ENCODE measurements at regions not wholly inside any gene's neighbourhood (a gene's known extent, or its start where the extent isn't known, plus 50 kb on each side); places are given as distances from the start of the nearest gene placed in this dataset.

GRCh38 chr3:87390821-87391220 is 114.4 kb upstream of the POU1F1 start:
- H3K79me2 ChIP-seq (replicated peaks; ENCODE audit: insufficient read depth, low read length): no peaks in the 10 kb centered on the region

GRCh38 chr3:87390353-87390752 is 114.0 kb upstream of the POU1F1 start:
- Histone ChIP-seq H3K27ac (ENCODE audit: low read length) (no peak overlapping the region), H3K4me2 (ENCODE audit: low read length) (no peak overlapping the region), H3K9ac (ENCODE audit: low read length) (no peak overlapping the region), H3K36me3 (ENCODE audit: insufficient read depth, low read length) (no peaks in the 10 kb centered on the region), H3K9me2 (ENCODE audit: insufficient read depth, low read length) (no peaks in the 10 kb centered on the region), H3K9me3 (ENCODE audit: low read length) (no peaks in the 10 kb centered on the region), H2AFZ (ENCODE audit: low read depth, low read length) (no peak overlapping the region), H3K27me3 (ENCODE audit: insufficient read depth, low read depth, low read length) (no peaks in the 10 kb centered on the region), H3F3A (ENCODE audit: insufficient read depth, low read length, poor library complexity, severe bottlenecking) (no peaks in the 10 kb centered on the region), H3K4me3 (ENCODE audit: low read length) (no peak overlapping the region), H3K79me2 (replicated peaks; ENCODE audit: insufficient read depth, low read length) (no peaks in the 10 kb centered on the region), H4K20me1 (ENCODE audit: insufficient read depth) (no peaks in the 10 kb centered on the region)
- TF ChIP-seq EZH2 (IDR thresholded peaks at IDR 0.05; ENCODE audit: borderline replicate concordance, insufficient read depth, low read length, poor library complexity, severe bottlenecking) (no peak), POLR2AphosphoS5 (IDR thresholded peaks at IDR 0.05) (no peak), EP300 (conservative IDR thresholded peaks at IDR 0.05; ENCODE audit: poor library complexity, severe bottlenecking) (no peak), RAD21 (conservative IDR thresholded peaks at IDR 0.05) (no peak), SMC3 (conservative IDR thresholded peaks at IDR 0.05; ENCODE audit: poor library complexity) (no peak), MXI1 (conservative IDR thresholded peaks at IDR 0.05; ENCODE audit: poor library complexity, severe bottlenecking) (no peak), TAF1 (IDR thresholded peaks at IDR 0.05; ENCODE audit: low read depth) (no peak), CTCF (IDR thresholded peaks at IDR 0.05; ENCODE audit: poor library complexity, severe bottlenecking) (no peak), REST (IDR thresholded peaks at IDR 0.05; ENCODE audit: borderline replicate concordance) (no peak)

More at GRCh38 chr3:87390821-87391220, 114.4 kb upstream of the POU1F1 start:
- Histone ChIP-seq H4K20me1 (ENCODE audit: insufficient read depth) (no peaks in the 10 kb centered on the region), H3F3A (ENCODE audit: insufficient read depth, low read length, poor library complexity, severe bottlenecking) (no peaks in the 10 kb centered on the region), H3K9me2 (ENCODE audit: insufficient read depth, low read length) (no peaks in the 10 kb centered on the region), H3K36me3 (ENCODE audit: insufficient read depth, low read length) (no peaks in the 10 kb centered on the region), H3K27me3 (ENCODE audit: insufficient read depth, low read depth, low read length) (no peaks in the 10 kb centered on the region), H3K4me2 (ENCODE audit: low read length) (no peak overlapping the region), H3K9ac (ENCODE audit: low read length) (no peak overlapping the region), H3K9me3 (ENCODE audit: low read length) (no peaks in the 10 kb centered on the region), H2AFZ (ENCODE audit: low read depth, low read length) (no peak overlapping the region), H3K4me3 (ENCODE audit: low read length) (no peak overlapping the region), H3K27ac (ENCODE audit: low read length) (no peak overlapping the region)
- TF ChIP-seq MXI1 (conservative IDR thresholded peaks at IDR 0.05; ENCODE audit: poor library complexity, severe bottlenecking) (no peak), POLR2AphosphoS5 (IDR thresholded peaks at IDR 0.05) (no peak), EZH2 (IDR thresholded peaks at IDR 0.05; ENCODE audit: borderline replicate concordance, insufficient read depth, low read length, poor library complexity, severe bottlenecking) (no peak), TAF1 (IDR thresholded peaks at IDR 0.05; ENCODE audit: low read depth) (no peak), EP300 (conservative IDR thresholded peaks at IDR 0.05; ENCODE audit: poor library complexity, severe bottlenecking) (no peak), SMC3 (conservative IDR thresholded peaks at IDR 0.05; ENCODE audit: poor library complexity) (no peak), CTCF (IDR thresholded peaks at IDR 0.05; ENCODE audit: poor library complexity, severe bottlenecking) (no peak)

Data from neural cell (in vitro differentiated cells).